ENCODE measurements at regions not wholly inside any gene's neighbourhood (a gene's known extent, or its start where the extent isn't known, plus 50 kb on each side); places are given as distances from the start of the nearest gene placed in this dataset.

DNA sequence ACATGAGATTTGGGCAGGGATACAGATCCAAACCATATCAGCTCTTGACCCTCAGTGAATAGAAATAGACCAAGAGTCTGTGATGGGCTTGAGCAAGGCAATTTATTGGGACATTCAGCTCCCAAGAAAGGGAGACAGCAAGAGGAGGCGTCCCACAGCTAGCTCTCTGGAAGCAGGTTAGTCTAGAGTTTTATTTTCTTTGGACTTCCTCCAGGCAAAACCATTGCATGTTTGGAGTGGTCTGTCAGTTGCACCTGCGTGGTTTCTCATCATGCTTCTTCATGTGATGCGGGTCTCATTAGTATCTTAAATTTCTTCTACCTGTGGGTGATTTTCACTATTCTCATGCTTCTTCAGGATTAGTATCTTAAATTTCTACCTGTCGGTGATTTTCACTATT lies 1530.6 kb downstream of the PLA2G4A start:
- TF ChIP-seq, protein P1, sequence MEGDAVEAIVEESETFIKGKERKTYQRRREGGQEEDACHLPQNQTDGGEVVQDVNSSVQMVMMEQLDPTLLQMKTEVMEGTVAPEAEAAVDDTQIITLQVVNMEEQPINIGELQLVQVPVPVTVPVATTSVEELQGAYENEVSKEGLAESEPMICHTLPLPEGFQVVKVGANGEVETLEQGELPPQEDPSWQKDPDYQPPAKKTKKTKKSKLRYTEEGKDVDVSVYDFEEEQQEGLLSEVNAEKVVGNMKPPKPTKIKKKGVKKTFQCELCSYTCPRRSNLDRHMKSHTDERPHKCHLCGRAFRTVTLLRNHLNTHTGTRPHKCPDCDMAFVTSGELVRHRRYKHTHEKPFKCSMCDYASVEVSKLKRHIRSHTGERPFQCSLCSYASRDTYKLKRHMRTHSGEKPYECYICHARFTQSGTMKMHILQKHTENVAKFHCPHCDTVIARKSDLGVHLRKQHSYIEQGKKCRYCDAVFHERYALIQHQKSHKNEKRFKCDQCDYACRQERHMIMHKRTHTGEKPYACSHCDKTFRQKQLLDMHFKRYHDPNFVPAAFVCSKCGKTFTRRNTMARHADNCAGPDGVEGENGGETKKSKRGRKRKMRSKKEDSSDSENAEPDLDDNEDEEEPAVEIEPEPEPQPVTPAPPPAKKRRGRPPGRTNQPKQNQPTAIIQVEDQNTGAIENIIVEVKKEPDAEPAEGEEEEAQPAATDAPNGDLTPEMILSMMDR (conservative IDR thresholded peaks at IDR 0.05), result no peak
- H3K4me3 Mint-ChIP-seq, result no peak overlapping the region
- H3K27ac Mint-ChIP-seq, result no peak overlapping the region
- H3K9me3 Mint-ChIP-seq, result no peaks in the 10 kb centered on the region
- DNase-seq (ENCODE audit: extremely low spot score, unreplicated experiment), result no peak
- H3K4me1 Mint-ChIP-seq (ENCODE audit: unreplicated experiment), result no peaks in the 10 kb centered on the region
- no peaks in the 10 kb centered on the region for H3K27me3 Mint-ChIP-seq
- H3K36me3 Mint-ChIP-seq, result no peaks in the 10 kb centered on the region

DNA sequence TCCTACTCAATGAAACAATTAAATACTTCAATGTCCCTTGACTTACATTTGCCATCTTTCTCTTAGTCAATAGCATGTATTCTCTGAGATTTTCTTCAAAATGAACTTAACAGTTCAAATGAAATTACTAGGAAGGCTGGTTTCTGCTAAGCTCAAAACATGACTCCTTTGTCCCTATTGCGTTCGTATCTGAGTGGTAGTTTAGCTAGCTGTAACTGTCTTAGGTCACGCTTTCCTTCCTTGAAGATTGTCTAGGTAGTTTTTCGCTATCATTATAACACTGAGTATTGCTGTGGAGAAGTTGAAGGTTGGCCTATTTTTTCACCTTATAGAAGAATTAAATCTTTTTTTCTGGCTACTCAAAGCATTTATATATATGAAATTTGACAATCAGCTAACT lies 1535.2 kb downstream of the PLA2G4A start:
- Mint-ChIP-seq H3K27me3 (no peaks in the 10 kb centered on the region), H3K4me1 (ENCODE audit: unreplicated experiment) (peaks cover 10% of the 10 kb centered on the region), H3K4me3 (no peak overlapping the region), H3K27ac (no peak overlapping the region), H3K9me3 (no peaks in the 10 kb centered on the region), H3K36me3 (no peaks in the 10 kb centered on the region)
- TF ChIP-seq, protein P1 (conservative IDR thresholded peaks at IDR 0.05), result no peak
- DNase-seq (ENCODE audit: extremely low spot score, unreplicated experiment), result no peak

DNA sequence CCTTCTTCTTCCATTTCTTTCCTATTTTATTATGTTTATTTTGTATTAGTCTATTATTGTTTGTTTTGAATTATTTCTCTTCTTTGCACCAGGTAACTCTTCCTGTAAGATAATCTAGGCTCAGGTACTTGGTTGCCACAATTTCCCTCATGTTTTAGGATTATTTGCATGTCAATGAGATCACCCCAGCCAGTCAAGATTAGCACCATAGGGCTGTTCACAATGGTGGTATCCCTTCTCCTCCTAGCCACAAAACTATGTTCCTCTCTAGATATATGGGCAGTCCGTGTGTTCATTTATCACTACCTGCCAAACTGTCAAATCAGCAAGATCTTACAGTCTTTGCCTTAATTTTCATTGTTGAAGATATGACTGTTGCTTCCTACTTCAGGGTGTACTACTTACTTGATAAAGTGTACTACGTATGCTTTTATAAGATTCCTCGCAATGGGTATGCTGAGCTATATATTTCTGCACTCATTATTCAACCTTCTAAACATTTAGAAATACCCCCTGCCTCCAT lies 1536.2 kb downstream of the PLA2G4A start:
- Mint-ChIP-seq H3K4me1 (ENCODE audit: unreplicated experiment) (peaks cover 10% of the 10 kb centered on the region), H3K36me3 (no peaks in the 10 kb centered on the region), H3K4me3 (no peak overlapping the region), H3K27ac (no peak overlapping the region), H3K9me3 (no peaks in the 10 kb centered on the region), H3K27me3 (no peaks in the 10 kb centered on the region)
- no peak for DNase-seq (ENCODE audit: extremely low spot score, unreplicated experiment)
- TF ChIP-seq, protein P1 (conservative IDR thresholded peaks at IDR 0.05), result no peak

DNA sequence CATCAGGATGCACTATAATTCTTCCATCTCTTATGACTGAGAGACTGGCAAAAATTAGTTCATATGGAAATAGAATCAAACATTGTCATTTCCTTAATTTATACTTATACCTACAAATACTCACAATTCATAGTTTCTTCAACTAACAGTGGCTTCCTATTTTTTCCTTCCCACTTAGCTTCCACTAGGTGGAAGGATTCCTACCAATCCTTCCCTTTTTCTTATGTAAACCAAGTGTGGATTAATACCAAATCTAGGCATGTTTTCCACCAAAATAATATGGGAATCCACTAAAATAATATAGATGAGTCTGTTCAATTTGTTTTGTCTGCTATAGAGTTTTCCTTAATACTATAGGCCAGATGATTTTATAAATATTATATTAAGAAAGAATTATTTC lies 1537.1 kb downstream of the PLA2G4A start:
- no peak for DNase-seq (ENCODE audit: extremely low spot score, unreplicated experiment)
- no peaks in the 10 kb centered on the region for H3K27me3 Mint-ChIP-seq
- H3K36me3 Mint-ChIP-seq, result no peaks in the 10 kb centered on the region
- H3K27ac Mint-ChIP-seq, result no peak overlapping the region
- TF ChIP-seq, protein P1 (conservative IDR thresholded peaks at IDR 0.05), result peak; percentile 49
- H3K9me3 Mint-ChIP-seq, result no peaks in the 10 kb centered on the region
- H3K4me1 Mint-ChIP-seq (ENCODE audit: unreplicated experiment), result peaks cover 10% of the 10 kb centered on the region
- no peak overlapping the region for H3K4me3 Mint-ChIP-seq

DNA sequence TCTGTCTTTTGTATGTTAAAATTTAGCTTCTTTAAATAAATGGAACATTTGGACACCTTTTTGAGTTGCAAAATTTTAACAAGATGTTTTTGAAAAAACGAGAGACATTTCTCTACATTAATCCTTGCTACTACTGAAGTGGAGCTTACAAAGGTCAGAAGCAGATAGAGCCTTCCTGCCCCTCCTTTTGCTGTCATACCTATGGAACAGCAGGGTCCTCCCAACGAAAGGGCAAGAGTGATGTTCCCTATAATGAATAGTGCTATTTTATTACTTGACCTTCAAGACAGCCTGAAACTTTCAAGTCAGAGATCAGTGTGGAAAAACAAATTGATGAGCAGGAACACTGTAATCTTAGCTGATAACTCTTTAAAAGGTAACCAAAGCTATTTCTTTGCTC lies 1538.9 kb downstream of the PLA2G4A start:
- Mint-ChIP-seq H3K27ac (no peak overlapping the region), H3K27me3 (no peaks in the 10 kb centered on the region), H3K4me3 (no peak overlapping the region), H3K36me3 (no peaks in the 10 kb centered on the region), H3K9me3 (no peaks in the 10 kb centered on the region), H3K4me1 (ENCODE audit: unreplicated experiment) (peaks cover 11% of the 10 kb centered on the region)
- DNase-seq (ENCODE audit: extremely low spot score, unreplicated experiment), result no peak
- TF ChIP-seq, protein P1 (conservative IDR thresholded peaks at IDR 0.05), result no peak

DNA sequence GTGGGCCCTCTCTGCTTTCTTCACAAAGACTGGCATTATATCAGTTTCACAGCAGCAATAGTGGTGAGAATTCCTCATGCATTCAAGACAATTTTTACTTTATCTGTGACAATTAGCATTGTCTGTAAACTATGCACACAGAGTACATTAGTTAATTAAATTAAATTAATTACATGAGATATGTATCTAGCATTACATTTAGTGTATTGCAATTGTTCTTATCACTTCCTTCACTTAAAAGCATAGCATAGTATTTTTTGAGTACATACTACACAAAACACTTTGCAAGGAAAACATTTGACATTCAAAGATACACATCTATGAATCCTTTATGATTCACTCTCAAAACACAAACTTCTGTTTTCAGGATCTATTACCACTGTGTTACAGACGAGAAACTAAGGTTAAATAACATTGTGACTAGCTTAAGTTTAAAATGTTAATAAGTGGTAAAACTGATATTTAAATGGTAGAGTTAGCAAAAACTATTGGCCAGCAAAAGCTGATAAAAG lies 1542.6 kb downstream of the PLA2G4A start:
- Mint-ChIP-seq H3K36me3 (no peaks in the 10 kb centered on the region), H3K27ac (no peak overlapping the region), H3K27me3 (no peaks in the 10 kb centered on the region), H3K4me3 (no peak overlapping the region), H3K9me3 (no peaks in the 10 kb centered on the region), H3K4me1 (ENCODE audit: unreplicated experiment) (peaks cover 13% of the 10 kb centered on the region)
- no peak for DNase-seq (ENCODE audit: extremely low spot score, unreplicated experiment)
- TF ChIP-seq, protein P1 (conservative IDR thresholded peaks at IDR 0.05), result no peak

Measured in type B pancreatic cell (in vitro differentiated cells).